GM04503 (cell line): ENCODE measurements at regions not wholly inside any gene's neighbourhood (a gene's known extent, or its start where the extent isn't known, plus 50 kb on each side); places are given as distances from the start of the nearest gene placed in this dataset.

Experiments used
- DNase-seq: peaks from one replicate; pipeline ENCODE4 v3.0.0-alpha.2; 2012; ENCODE audit warnings: low read depth

DNA sequence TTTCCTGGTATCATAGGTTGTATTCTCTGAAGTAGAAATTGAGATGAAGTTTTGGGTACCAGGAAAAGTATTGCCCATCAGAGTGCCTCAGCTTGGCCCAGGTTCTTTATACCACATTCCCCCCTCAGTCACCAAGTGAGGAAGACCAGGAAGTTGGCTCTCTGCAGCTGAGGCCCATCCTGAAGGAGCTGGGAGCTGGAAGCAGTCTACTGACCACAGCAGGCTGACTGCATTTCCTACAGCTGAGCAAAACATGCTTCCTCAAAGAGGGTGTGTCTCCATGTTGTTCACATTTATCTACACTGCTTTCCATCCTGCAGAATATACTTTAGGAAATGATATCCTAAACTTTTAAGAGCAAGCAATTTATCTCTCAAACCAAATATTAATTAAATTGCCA is 654.6 kb downstream of the ELAVL2 start:
- no peak for DNase-seq

DNA sequence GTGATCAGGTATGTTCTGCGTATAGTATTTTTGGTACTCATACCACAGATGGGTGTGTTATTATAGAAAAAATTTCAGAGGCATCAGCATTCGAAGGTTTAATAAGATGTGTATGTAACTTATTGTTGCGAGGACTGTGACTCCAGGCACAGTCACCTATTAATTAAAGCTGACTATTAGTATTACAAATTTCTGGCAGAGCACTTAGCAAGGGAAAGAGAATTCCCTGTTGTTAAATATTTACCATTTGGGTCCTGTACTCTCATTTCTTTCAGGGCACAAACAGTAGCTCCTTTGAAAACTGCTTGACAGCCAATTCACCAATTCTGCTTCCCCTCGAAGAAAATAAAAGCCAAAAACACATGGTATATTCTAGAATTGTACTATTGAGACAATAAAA is 653.8 kb downstream of the ELAVL2 start:
- DNase-seq, result no peak

DNA sequence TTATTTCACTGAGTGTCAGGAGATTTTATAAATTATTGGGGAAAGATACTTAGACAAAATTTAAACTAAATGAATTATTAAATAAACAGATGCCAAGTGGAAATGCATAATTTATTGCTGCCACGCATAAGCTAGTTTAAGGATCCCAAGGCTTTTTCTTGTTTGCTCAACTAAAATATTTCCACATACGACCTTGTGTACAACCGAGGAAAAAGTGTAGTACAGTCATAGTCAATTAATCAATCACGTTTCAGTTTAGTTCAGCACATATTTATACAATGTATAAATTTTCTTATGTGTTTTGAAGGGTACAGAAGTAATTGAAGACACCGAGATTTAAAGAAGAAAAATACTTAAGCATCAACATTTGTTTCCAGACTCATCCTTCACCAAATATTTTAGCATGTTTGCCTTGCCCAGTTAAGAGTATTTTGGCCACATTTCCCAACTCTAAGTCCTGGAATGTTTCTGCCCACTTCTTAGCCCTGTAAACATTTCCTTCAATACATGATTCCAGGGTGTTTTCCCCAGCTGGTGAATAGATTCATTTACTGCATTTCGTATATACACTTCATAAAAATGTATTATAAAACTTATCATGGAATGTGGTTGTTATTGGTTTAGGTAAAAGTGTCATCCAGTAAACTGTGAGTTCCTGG is 652.9 kb downstream of the ELAVL2 start:
- no peak for DNase-seq

DNA sequence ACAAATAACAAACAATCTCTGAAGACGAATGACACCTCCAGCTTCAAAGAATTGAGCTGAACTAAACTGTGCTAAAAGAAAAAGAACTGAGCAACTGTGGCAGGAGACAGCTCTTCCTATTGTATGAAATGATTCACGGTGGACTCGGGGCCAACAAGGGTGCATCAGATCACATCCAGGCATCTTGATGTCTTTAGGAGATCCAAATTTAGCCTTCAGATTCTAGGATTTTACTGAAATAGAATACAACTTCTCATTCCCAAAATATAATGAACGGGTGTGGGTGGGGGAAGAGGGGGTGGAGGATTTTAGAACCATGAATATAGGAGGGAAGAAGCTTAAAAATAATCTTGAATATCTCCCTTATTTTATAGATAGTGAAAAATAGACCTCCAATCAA is 631.8 kb downstream of the ELAVL2 start:
- DNase-seq, result no peak

DNA sequence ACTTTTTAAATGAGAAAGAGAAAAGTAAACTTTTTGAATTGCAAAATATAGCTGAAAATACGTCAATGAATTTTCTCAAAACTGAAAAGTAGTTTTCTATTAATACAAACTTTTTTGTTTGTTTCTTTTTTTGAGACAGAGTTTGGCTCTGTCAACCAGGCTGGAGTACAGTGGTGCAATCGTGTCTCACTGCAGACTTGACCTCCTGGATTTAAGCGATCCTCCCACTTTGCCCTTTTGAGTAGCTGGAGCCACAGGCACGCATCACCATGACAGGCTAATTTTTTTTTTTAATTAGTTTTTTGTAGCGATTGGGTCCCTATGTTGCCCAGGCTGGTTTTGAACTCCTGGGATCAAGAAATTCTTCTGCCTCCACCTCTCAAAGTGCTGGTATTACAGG is 610.4 kb downstream of the ELAVL2 start:
- no peak for DNase-seq

DNA sequence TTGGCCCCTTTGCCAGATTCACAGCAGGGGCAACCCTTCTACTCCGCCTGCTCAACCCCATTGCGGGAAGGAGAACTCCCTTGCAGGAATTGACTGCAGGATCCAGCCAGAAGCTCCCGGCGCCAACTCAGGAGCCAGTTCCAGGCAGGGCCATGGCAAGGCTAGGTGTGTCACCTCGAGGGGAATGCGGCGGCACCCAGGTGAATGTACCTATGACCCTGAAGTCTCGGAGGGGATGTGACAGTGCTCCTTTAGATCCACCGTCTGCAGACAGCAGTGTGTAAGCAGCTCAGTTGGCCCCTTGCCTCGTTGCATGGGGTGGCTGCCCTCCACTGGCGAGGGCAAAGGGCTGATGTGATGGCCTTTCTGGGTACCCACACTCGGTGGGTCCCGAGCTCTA is 606.6 kb downstream of the ELAVL2 start:
- no peak for DNase-seq

DNA sequence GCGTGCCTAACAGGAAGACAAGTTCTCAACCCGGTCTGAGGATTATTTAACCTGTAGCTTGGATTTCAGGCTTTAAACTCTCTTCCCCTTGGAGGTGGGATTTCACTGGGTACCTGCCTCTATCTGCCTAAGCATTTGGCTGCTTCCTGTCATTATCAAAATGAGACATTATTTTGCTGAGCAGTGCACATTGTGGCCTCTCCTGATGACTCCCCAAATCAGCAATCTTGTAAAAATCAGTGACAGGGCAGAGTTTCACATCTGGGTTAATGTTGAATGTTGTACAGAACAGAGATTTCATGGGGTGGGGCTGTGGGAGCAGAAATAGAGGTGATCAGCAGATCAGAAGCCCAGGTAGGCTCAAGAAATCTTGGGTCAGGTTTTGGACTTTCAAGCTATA is 605.9 kb downstream of the ELAVL2 start:
- DNase-seq, result no peak

DNA sequence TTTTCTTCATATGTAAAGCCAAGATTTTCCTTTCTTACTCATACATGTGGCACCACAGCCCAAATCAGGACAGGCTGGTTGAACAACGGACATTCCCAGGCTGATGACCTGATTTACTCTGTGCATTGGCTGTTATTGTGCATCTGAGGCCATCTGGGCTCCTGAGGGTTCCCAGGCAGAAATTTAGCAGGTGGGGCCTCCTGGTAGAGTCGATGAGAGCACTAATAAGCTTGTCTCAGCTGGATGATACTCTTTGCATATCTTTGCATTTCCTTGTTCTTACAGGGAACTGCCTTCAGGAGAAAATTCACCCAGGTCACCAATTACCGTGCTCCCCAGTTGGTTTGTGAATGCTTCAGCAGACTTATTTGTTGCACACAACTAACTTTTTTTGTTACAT is 605.1 kb downstream of the ELAVL2 start:
- no peak for DNase-seq

DNA sequence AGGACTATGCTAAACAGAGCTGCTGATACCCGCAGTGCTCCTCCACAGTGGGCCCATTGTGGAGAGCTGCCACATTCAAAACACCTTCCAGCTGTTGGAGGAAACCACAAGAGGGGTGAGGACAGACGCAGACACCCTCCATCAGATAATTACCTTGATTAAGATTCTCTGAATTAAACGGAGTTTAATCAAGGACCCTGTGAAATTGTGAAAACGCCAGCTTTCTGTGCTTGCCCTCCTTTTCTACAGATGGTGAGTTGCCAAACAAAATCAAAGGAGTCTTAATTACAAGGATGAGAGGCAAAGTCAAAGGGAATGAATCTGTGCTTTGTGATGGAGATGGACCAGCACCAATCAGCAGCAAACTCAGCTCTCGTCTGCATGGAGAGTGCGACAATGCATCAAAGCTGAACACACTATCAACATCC is 596.1 kb downstream of the ELAVL2 start:
- DNase-seq, result no peak

DNA sequence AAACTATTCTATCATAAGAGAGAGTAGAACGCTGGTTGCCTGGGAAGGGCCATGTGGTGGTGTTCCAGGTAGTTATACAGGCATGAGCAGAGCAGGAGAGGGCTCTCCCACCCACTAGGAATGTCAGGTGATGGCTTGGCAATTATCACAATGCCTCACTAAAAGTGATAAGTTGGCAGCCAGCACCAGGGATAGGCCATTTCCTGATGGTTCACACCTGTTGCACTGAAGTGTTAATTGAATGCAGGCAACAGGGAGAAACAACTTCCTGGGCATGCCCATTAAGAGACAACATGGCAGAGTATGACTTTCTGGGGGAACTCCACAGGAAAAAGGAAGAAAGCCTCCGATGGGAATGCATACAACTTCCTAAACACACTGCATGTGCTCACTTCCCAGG is 593.2 kb downstream of the ELAVL2 start:
- no peak for DNase-seq

DNA sequence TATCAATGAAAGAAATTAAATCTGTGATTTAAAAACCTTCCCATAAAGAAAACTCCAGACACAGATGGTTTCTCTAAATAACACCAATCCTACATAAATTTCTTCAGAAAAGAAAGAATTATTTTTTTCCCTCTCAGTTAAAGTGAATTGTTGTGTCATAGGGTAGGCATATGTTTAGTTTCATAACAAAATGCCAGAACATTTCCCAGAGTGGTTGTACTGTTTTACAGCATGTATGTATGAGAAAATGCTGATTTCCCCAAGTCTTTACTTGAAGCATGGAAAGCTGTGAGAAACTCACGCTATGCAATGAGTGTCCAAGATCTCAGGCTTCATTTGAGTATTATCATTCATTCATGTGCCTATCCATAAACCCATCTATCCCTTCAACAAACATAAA is 582.5 kb downstream of the ELAVL2 start:
- DNase-seq, result no peak

DNA sequence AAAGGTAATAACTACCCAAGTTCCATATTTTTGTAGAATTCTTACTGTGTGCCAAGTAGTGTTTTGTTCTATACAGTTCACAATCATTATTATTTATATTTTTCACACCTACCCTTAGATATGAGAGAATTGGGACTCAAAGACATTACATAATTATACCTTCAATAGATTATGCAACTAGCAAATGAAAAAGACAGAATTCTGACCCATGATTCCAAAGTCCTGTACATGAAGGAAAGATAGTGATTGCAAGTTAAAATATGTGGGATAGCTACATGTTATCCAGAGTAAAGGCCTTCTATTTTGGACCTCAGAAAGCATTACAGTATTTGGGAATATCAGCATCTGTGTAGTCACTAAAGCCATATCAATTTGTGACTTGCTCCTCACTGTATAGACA is 581.0 kb downstream of the ELAVL2 start:
- no peak for DNase-seq

DNA sequence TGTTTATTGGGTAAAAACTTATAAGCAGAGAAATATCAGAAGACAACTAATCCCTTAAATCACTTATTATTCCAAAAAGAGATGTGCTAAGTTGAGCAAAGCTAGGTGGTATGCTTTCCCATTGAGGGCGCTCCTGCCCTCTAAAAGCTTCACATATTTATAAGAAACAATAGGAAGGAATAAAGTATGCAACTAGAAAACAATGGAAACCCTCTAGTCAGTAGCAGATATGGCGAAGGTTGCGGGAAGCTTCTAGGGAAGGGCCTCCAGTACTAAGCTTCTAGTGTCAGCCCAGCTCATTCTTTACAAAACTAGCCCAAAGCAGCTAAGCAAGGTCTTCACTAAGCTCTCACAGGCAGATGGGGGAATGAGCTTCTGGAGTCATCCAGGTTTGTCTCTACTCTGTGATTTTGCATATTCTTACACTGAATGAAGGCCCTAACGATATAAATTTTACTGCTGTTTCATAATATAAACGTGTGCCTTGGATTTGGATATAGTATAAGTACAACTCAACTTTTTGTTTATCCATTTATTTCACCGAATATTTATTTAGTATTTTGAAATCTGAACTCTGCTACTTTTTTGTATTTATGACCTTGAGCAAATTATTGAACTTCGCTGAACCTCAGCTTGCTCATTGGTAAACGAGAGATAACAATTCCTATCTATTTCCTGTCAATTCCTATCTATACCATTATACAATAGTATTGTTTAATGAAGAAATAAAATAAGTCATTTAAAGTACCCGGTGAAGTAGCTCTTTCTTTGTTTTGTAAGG is 571.4 kb downstream of the ELAVL2 start:
- DNase-seq, result no peak

DNA sequence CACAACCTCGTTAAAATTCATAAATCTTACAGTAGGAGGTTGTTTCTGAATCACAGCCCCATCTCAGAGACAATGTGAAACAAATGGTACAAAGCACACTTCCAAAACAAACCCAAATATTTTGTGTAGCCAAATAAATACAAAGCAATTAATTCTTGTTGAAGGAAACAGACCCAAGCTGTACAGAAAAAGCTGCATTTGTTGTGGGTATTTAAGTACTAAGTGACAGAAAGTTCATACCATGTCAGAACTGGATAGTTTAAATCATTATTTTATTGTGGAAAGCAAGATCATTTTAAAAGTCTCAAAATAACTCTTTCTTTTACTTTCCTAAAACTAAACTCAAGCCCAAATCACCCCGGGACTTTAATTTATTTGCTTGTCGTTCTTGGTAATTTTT is 570.7 kb downstream of the ELAVL2 start:
- no peak for DNase-seq

DNA sequence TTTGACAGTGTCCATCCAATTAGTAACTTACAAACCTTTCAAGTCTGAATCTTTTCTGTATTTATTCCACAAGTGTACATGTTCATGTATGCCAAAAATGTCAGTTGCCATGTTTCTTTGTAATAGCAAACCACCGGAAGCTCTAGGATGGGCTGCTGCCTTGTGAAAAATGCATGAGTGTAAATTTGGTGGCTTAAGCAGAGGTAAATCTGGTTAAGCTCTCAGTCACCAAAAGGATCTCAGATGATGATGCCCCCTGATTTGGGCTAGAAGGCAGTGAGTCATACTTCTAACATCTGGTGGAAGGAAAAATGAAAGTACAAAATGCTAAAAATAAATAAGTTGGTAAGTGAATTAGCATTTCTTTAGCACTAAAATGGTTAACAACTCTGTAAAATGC is 567.5 kb downstream of the ELAVL2 start:
- DNase-seq, result no peak

DNA sequence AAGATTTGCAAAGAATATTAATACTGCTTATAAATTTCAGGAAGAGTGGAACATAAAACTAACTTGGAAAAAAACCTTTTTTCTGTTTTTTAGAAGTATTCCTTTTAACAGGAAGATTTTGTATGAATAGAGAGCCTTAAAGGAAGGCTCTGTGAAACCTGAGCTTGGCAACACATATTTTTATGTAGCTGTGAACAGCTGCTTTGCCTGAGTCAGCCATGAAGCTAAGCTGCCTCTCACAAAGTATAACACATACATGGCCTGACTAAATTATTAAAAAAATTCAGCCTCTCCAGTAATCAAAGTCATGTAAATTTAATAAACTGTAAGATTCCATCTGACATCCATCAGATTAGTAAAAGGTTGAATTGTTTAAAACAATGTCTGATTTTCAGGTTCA is 547.5 kb downstream of the ELAVL2 start:
- no peak for DNase-seq

DNA sequence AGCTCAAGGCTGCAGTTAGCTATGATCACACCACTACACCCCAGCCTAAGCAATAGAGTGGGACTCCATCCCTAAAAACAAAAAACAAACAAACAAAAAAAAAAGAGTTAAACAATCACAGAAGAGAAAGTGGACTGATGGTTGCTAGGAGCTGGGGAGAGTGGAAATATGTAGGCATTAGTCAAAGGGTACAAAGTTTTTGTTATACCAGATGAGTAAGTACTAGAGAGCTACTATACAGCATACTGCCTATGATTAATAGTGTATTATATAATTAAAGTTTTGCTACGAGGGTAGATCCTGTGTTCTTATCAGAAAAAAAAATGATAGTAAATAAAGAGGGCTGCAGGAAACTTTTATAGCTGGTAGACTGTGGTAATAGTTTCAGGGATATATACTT is 538.6 kb downstream of the ELAVL2 start:
- DNase-seq, result no peak

DNA sequence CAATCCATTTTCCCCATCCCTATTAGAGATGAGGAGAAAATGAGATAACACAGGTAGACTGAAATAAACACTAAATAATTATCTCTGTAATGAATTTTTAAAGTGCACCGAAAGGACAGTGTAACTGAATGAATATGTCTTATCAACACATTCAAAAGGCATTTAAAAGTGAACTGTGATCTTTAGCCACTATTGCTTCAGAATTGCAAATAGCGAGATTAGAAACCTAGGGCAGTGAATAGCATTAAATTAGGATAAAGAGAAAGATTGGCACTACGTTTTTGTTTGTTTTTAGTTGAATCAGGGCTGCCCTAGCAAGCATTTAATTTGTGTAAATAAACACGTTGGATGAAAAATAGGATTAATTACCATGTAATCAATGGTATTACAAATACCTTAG is 537.5 kb downstream of the ELAVL2 start:
- DNase-seq, result no peak

DNA sequence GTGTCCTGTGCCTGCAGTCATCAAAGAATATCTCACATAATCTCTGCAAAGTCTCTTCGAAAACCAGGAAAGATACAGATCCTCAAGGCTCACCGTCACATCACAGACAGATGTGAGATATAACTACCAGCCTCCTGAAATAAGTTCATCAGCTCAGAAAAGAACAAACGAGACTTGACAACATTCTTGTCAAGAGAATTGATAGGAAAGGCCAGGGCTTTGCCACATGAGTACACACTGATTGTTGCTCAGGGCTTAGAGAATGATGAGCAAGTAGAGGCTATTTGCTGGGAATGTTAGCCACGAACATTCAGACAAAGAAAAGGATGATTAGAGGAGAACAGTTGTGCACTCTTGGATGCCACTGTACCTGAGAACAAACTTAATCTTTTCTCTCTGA is 535.1 kb downstream of the ELAVL2 start:
- no peak for DNase-seq

DNA sequence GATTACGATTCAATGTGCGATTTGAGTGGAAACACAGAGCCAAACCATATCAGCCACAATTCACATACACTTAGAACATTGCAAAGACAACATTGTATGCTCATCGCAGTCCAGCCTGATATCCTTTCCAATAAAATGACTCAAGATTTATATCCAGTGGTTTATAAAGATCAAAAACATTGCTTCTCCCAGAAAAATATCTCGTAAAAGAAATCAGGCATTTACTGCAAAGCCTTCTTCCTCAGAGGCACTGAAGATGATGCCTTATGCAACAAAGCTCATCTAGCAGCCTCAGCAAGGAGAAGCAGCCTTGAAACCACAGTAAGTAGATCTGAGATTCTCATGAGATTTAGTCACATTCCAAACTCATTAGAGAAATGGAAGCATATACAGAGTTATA is 523.8 kb downstream of the ELAVL2 start:
- no peak for DNase-seq

DNA sequence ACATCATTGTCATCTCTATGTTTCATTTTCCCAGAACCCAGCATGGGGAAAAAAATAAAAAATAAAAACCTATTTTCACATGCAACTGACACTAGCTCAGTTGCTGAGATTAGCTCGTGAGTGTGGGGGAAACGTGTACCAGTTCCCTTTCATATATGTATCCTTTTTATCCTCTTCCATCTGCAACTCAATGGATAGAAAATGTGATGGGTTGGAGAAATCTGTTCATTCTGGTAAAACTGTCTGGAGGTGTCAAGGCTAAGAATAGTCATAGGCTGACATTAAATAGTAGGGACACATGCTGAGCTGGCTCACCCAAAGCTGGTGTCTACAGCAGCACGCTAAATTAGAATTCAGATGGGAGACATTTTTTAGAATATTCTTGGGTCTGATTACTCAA is 519.3 kb downstream of the ELAVL2 start:
- DNase-seq, result no peak

DNA sequence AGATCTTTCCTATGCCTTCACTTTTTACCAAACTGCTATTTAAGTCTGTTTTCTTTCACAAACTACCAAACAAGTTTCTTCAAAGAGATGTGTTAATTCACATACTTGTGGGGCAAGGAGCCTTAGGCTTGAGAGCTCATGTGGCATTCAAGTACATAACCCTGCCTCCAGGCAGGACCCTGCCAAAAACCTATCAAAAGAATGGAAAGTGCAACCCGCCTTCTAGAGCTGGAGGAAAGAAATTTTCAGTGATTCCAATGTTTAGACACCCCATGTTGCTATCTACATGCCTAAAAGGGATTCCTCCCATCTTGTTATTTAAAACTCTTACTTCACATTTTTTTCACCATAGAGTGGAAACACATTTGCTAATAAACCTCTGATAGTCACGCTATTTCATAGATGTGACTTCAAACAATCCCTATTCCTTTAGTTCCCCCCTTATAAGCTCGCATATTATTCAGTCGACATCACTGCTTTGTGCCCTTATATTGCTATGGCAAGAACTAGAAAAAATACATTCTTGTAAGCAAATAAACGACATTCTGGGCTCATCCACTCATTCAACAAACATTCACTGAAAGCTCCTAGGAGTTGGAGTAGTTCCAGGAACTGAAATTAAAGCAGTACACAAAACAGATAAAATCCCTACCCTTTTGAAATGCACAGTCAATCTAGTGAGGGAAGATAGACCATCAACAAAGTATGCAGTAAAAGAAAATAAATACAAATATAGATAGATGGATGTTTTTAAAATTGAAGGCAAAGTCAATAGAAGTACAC is 518.1 kb downstream of the ELAVL2 start:
- no peak for DNase-seq

DNA sequence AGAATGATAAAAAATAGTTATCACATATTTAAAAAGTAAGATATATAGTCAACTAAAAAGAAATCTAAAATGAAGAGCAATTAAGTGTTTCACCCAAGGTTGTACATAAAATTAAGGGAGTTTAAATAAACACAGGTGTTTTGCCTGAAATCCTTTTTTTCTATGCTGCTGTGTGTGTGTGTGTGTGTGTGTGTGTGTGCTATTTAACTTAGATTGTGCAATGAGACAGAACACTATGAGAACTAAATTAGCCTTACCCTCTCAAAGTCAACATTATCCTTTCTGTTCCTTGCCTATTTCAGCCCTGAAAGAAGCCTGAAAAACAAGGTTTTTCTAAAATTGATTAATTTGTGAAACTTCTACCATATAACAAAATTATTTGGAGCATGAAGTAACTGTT is 516.2 kb downstream of the ELAVL2 start:
- no peak for DNase-seq
